K562 (cell line): ENCODE measurements at regions not wholly inside any gene's neighbourhood (a gene's known extent, or its start where the extent isn't known, plus 50 kb on each side); places are given as distances from the start of the nearest gene placed in this dataset.

Source experiments
- ATAC-seq: fragments of 200-7000 bp; cut with Tn5 transposase; 3 replicates; pipeline ENCODE4 v1.9.1; 2020; ENCODE audit warnings: moderate library complexity
- BruUV-seq: library from RNA; stranded (reverse); fragments of 400-500 nt; replicated peaks from 2 replicates; lab custom pipeline; 2021; lab: Mats Ljungman, UMichigan
- CTCF ChIA-PET: fragments of 300-600 bp; formaldehyde crosslinking; extraction: SDS; loops from one replicate; lab custom pipeline; 2021; ENCODE audit warnings: low intra/inter-chr PET ratio; lab: Yijun Ruan, JAX
- POLR2A ChIA-PET: fragments of 300-600, 350-650 bp; sonication (Branson Sonifier 250); formaldehyde crosslinking; extraction: SDS; loops from one replicate; lab custom pipeline; 2021; ENCODE audit warnings: antibody characterized with exemption, inconsistent platforms; lab: Yijun Ruan, JAX
- DNase-seq, 4 experiments: peaks; one replicate each; pipeline versions ENCODE4 v3.0.0 to v3.0.0-alpha.2; 2011 to 2018; ENCODE audit warnings: low spot score in 3 of 4, mixed read lengths in 3 of 4; ENCODE audit errors: extremely low read depth in 1 of 4
- FAIRE-seq: peaks from 2 replicates; lab custom pipeline; 2011; peaks lifted over from hg19 to GRCh38; lab: Jason Lieb, UNC
- H2AFZ ChIP-seq: 2 replicates; pipeline ENCODE4 v1.6.0; 2011; ENCODE audit warnings: low read depth, low read length, control low read depth, inconsistent platforms
- H3K27ac ChIP-seq: fragments of 200-600 bp; 3 replicates; pipeline ENCODE4 v1.8.0; 2011; ENCODE audit warnings: low read depth, mild to moderate bottlenecking, control low read depth, inconsistent platforms, low read length, moderate library complexity, mixed read lengths; ENCODE audit errors: extremely low read depth
- H3K27me3 ChIP-seq, 2 experiments: fragments of 300-600 bp in 1 of 2; 2 replicates in 1 of 2; 3 replicates in 1 of 2; pipeline versions ENCODE4 v1.6.0 to v1.8.0; 2011; ENCODE audit warnings: inconsistent platforms in 2 of 2, low read length in 2 of 2, mild to moderate bottlenecking in 1 of 2, mixed read lengths in 1 of 2, moderate library complexity in 1 of 2; ENCODE audit not compliant: control insufficient read depth in 2 of 2, insufficient read depth in 2 of 2
- H3K36me3 ChIP-seq: fragments of 300-600 bp; 3 replicates; pipeline ENCODE4 v1.8.0; 2011; ENCODE audit warnings: mild to moderate bottlenecking, low read length, inconsistent platforms; ENCODE audit not compliant: control insufficient read depth, insufficient read depth
- H3K4me1 ChIP-seq, 2 experiments: fragments of 200-600 bp in 1 of 2; replicated peaks in 1 of 2; 2 replicates in 1 of 2; 3 replicates in 1 of 2; pipeline versions ENCODE4 v1.5.1 to v1.8.0; 2011; ENCODE audit warnings: inconsistent platforms in 2 of 2, low read length in 2 of 2, mild to moderate bottlenecking in 1 of 2, mixed read lengths in 1 of 2, moderate library complexity in 1 of 2; ENCODE audit not compliant: control insufficient read depth in 2 of 2, insufficient read depth in 2 of 2
- H3K4me2 ChIP-seq: 2 replicates; pipeline ENCODE4 v1.6.1; 2011; ENCODE audit warnings: low read length, control low read depth, inconsistent platforms, mixed read lengths; ENCODE audit not compliant: insufficient read depth
- H3K4me3 ChIP-seq: fragments of 200-600 bp; sonication (generic), shearing (Covaris generic); 2 replicates; pipeline ENCODE4 v1.5.1; 2016; ENCODE audit warnings: control low read depth, inconsistent platforms
- H3K79me2 ChIP-seq: fragments of 200-600 bp; 3 replicates; pipeline ENCODE4 v1.8.0; 2011; ENCODE audit warnings: low read length, inconsistent platforms; ENCODE audit not compliant: control insufficient read depth, insufficient read depth
- H3K9ac ChIP-seq, 2 experiments: 2 replicates each; pipeline versions ENCODE4 v1.6.0 to v1.6.1; 2011; ENCODE audit warnings: low read depth in 2 of 2, low read length in 2 of 2, control low read depth in 1 of 2, inconsistent platforms in 1 of 2, mild to moderate bottlenecking in 1 of 2, mixed read lengths in 1 of 2; ENCODE audit not compliant: insufficient read depth in 1 of 2
- H3K9me1 ChIP-seq: one replicate; pipeline ENCODE4 v1.6.0; 2011; ENCODE audit warnings: inconsistent platforms, mild to moderate bottlenecking, low read length, moderate library complexity; ENCODE audit not compliant: control insufficient read depth, insufficient read depth
- H3K9me3 ChIP-seq: replicated peaks from 2 replicates; pipeline ENCODE4 v1.5.1; 2011; ENCODE audit warnings: low read depth, low read length, inconsistent platforms; ENCODE audit not compliant: control insufficient read depth, insufficient read depth
- H4K20me1 ChIP-seq: replicated peaks from 2 replicates; pipeline ENCODE4 v1.6.1; 2011; ENCODE audit warnings: low read length, inconsistent platforms, mixed read lengths; ENCODE audit not compliant: control insufficient read depth, insufficient read depth
- BRD4 ChIP-seq: fragments of 200-600 bp; sonication (generic); IDR thresholded peaks from 2 replicates; pipeline ENCODE4 v1.6.1; 2017; ENCODE audit warnings: inconsistent platforms
- NR2C2 ChIP-seq, 2 experiments: fragments of 200-800 bp in 1 of 2; sonication (Bioruptor generic) in 1 of 2; sonication (generic) in 1 of 2; formaldehyde crosslinking in 1 of 2; IDR thresholded peaks; 2 replicates each; pipeline versions ENCODE4 v1.6.1 to v1.8.0; 2016 to 2022; ENCODE audit warnings: mild to moderate bottlenecking in 1 of 2, missing compliant biosample characterization in 1 of 2, missing genetic modification characterization in 1 of 2, missing genetic modification reagents in 1 of 2
- RBM22 ChIP-seq: fragments of 200-400 bp; formaldehyde crosslinking; IDR thresholded peaks from 2 replicates; pipeline ENCODE4 v1.6.1; 2018; ENCODE audit warnings: low read length, low read depth; ENCODE audit not compliant: poor library complexity, severe bottlenecking
- SMAD3 ChIP-seq: fragments of 450-650 bp; formaldehyde crosslinking; conservative IDR thresholded peaks from 2 replicates; pipeline ENCODE4 v1.4.0; 2020; ENCODE audit warnings: mild to moderate bottlenecking
- SREBF1 ChIP-seq: fragments of 150-350 bp; IDR thresholded peaks from 2 replicates; pipeline ENCODE4 v1.6.1; 2014; ENCODE audit warnings: antibody characterized with exemption, low read depth, low read length, borderline replicate concordance
- TEAD1 ChIP-seq, 2 experiments: fragments of 450-650 bp in 1 of 2; sonication (generic) in 1 of 2; formaldehyde crosslinking; IDR thresholded peaks; 2 replicates each; pipeline versions ENCODE4 v1.4.0 to v1.8.0; 2020 to 2022; ENCODE audit warnings: mild to moderate bottlenecking in 2 of 2, missing genetic modification reagents in 1 of 2
- ZNF384 ChIP-seq: IDR thresholded peaks from 2 replicates; pipeline ENCODE4 v1.6.1; 2012; ENCODE audit warnings: low read depth, low read length, improper control_type of control experiment
- ZNF830 ChIP-seq: fragments of 250-450 bp; sonication (Bioruptor Pico); IDR thresholded peaks from 2 replicates; pipeline ENCODE4 v1.5.0; 2021; ENCODE audit warnings: mild to moderate bottlenecking
- WGBS: fragments of 100-300 bp; shearing (Covaris generic); methylation state at CpG from one replicate; pipeline ENCODE4 v1.1.6; 2016; ENCODE audit warnings: low coverage, mixed read lengths; ENCODE audit not compliant: insufficient coverage; ENCODE audit errors: missing lambda C conversion rate; 5-methylcytosine and 5-hydroxymethylcytosine counted together
- in situ Hi-C: fragments of 300-500 bp; cut with MboI; formaldehyde crosslinking; loops from 4 replicates; pipeline ENCODE4 v1.15.0; 2018; ENCODE audit warnings: inconsistent platforms, mixed read lengths
- intact Hi-C: fragments of 100-400 bp; cut with micrococcal nuclease; formaldehyde crosslinking; loops from 2 replicates; pipeline ENCODE4 v1.14.2; 2022
- TF ChIP-seq, protein P1 (sequence below): fragments of 200-800 bp; sonication (Bioruptor generic); IDR thresholded peaks from 2 replicates; pipeline ENCODE4 v1.6.1; 2016; ENCODE audit warnings: missing genetic modification characterization, missing compliant biosample characterization
- TF ChIP-seq, protein P2 (sequence below): fragments of 450-650 bp; IDR thresholded peaks from 2 replicates; pipeline ENCODE4 v1.6.1; 2016; ENCODE audit warnings: borderline replicate concordance

DNA sequence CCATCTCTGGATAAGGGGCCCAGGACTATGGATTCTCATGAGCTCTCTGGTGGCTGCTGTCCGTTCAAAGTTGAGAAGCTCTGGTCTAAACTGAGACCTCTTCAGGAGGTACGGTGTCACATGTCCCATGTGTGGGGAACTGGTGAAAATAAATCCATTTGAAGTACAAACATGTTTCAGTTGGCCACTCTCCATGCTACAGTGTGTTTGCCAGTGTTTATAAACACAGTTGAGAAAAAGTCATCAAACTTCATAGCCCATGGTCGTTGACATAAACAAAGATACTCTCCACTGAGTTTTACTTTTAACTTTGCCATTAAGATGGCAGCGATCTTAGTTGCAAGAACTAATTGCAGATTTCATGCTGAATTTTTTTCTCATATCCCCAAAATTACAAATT is 72.8 kb downstream of the PSMG1 start:
- H2AFZ ChIP-seq = no peak overlapping the region
- H3K27ac ChIP-seq = no peak overlapping the region
- peaks cover 39 to 48% of the 10 kb centered on the region in 2 experiments for H3K27me3 ChIP-seq
- TF ChIP-seq RBM22 (no peak), SREBF1 (no peak), TEAD1 (CRISPR knock-in tag; IDR thresholded peaks at IDR 0.05) (no peak), ZNF830 (CRISPR knock-in tag) (no peak), ZNF384 (no peak), SMAD3 (CRISPR knock-in tag) (no peak), NR2C2 (CRISPR knock-in tag; IDR thresholded peaks at IDR 0.05) (no peak), NR2C2 (tag; IDR thresholded peaks at IDR 0.05) (no peak), BRD4 (no peak)
- TF ChIP-seq, protein P1, sequence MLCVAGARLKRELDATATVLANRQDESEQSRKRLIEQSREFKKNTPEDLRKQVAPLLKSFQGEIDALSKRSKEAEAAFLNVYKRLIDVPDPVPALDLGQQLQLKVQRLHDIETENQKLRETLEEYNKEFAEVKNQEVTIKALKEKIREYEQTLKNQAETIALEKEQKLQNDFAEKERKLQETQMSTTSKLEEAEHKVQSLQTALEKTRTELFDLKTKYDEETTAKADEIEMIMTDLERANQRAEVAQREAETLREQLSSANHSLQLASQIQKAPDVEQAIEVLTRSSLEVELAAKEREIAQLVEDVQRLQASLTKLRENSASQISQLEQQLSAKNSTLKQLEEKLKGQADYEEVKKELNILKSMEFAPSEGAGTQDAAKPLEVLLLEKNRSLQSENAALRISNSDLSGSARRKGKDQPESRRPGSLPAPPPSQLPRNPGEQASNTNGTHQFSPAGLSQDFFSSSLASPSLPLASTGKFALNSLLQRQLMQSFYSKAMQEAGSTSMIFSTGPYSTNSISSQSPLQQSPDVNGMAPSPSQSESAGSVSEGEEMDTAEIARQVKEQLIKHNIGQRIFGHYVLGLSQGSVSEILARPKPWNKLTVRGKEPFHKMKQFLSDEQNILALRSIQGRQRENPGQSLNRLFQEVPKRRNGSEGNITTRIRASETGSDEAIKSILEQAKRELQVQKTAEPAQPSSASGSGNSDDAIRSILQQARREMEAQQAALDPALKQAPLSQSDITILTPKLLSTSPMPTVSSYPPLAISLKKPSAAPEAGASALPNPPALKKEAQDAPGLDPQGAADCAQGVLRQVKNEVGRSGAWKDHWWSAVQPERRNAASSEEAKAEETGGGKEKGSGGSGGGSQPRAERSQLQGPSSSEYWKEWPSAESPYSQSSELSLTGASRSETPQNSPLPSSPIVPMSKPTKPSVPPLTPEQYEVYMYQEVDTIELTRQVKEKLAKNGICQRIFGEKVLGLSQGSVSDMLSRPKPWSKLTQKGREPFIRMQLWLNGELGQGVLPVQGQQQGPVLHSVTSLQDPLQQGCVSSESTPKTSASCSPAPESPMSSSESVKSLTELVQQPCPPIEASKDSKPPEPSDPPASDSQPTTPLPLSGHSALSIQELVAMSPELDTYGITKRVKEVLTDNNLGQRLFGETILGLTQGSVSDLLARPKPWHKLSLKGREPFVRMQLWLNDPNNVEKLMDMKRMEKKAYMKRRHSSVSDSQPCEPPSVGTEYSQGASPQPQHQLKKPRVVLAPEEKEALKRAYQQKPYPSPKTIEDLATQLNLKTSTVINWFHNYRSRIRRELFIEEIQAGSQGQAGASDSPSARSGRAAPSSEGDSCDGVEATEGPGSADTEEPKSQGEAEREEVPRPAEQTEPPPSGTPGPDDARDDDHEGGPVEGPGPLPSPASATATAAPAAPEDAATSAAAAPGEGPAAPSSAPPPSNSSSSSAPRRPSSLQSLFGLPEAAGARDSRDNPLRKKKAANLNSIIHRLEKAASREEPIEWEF (CRISPR knock-in tag) = no peak
- TF ChIP-seq, protein P2, sequence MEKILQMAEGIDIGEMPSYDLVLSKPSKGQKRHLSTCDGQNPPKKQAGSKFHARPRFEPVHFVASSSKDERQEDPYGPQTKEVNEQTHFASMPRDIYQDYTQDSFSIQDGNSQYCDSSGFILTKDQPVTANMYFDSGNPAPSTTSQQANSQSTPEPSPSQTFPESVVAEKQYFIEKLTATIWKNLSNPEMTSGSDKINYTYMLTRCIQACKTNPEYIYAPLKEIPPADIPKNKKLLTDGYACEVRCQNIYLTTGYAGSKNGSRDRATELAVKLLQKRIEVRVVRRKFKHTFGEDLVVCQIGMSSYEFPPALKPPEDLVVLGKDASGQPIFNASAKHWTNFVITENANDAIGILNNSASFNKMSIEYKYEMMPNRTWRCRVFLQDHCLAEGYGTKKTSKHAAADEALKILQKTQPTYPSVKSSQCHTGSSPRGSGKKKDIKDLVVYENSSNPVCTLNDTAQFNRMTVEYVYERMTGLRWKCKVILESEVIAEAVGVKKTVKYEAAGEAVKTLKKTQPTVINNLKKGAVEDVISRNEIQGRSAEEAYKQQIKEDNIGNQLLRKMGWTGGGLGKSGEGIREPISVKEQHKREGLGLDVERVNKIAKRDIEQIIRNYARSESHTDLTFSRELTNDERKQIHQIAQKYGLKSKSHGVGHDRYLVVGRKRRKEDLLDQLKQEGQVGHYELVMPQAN = no peak
- ATAC-seq (no peak), FAIRE-seq (no peak), DNase-seq (no peak)
- intact Hi-C loops = no loop called here
- in situ Hi-C loops = no loop called here
- no peaks in the 10 kb centered on the region for H3K36me3 ChIP-seq
- BruUV-seq = no TSS peak
- no peak overlapping the region for H3K9ac ChIP-seq
- no peaks in the 10 kb centered on the region for H3K9me3 ChIP-seq
- H3K79me2 ChIP-seq = no peaks in the 10 kb centered on the region
- H3K4me3 ChIP-seq = no peak overlapping the region
- WGBS = 2% methylated on average over 4 of the region's 4 CpGs
- H3K4me1 ChIP-seq = peaks cover 0 to 17% of the 10 kb centered on the region in 2 experiments; a peak in 3 of 5 replicates
- CTCF ChIA-PET = no interaction called here
- no peaks in the 10 kb centered on the region for H3K9me1 ChIP-seq
- H4K20me1 ChIP-seq = no peaks in the 10 kb centered on the region
- POLR2A ChIA-PET = no interaction called here
- H3K4me2 ChIP-seq = no peak overlapping the region
